ENCODE measurements at regions not wholly inside any gene's neighbourhood (a gene's known extent, or its start where the extent isn't known, plus 50 kb on each side); places are given as distances from the start of the nearest gene placed in this dataset.

GRCh38 chr4:65917486-65917885 lies 247.2 kb upstream of the EPHA5 start:
- no peak for DNase-seq (ENCODE audit: low read depth)

DNA sequence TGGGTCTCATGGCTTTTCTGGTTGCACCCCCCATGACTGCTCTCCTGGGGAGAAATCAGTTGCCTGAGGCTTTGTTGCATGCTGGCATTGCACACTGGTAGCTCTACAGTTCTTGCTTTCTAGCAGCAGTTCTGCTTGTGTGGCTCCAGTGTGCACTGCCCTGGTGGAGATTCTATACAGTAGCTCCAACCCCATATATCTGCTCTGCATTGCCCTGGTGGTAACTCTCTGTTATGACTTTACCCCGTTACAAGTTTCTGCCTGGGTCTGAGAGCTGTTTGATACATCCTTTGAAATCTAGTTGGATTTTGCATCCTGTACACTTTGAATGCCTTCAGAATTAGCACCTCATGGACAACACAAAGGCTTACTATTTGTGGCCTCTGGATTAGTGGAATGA lies 241.4 kb upstream of the EPHA5 start:
- no peak for DNase-seq (ENCODE audit: low read depth)

DNA sequence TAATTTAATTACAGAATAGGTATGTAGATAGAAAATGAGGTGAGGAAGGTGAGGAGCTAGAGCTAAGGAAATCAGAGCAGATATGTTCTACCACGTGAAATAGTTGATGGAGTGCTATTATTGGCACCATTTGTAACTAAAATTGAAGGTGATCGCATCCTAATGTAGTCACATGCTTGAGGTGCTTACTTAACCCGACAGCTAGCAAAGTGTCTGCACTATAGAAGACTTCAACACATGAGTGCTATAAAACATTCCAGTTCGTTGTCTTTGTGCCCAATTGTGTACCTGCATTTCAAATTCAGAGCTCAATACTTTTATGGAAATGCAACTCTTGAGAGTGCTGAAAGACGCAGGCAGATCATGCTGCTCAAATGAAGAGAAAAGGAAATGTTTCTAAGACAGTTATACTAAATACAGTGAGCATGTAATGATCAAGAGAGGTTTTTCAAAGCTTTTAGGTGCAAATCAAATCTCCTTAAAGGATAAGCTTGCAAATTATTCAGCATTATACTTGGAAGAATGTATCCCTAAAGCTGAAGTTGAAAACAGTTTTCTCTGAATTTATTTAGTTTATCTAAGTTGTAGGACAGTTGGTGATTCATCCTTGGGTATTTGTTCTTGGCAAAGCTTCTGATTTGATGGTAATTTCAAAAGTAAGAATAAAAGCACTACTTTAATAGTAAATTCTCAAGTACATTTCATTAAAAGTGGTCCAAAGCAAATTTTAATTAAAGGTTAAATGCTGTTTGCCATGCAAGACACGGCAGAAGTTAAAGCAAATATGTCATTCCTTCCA lies 223.9 kb upstream of the EPHA5 start:
- DNase-seq (ENCODE audit: low read depth) = no peak

DNA sequence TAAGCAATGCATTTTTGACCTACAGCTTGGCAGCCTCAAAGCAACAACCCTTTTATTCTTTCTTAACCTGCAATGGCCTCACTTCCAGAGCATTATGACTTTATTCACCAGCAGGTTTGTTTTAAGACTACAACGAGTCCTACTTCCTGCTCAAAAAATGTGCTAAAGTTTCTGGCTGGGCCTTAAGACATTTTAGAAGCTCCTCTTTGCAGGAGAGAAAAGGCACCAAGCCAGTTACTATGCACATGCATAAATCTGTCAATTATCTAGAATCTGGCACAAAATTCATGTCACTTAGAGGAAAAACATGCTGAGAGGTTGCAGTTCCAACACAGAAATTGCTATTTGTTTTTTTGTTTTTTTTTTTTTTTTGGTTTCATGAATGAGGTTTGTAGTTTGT lies 223.0 kb upstream of the EPHA5 start:
- no peak for DNase-seq (ENCODE audit: low read depth)

DNA sequence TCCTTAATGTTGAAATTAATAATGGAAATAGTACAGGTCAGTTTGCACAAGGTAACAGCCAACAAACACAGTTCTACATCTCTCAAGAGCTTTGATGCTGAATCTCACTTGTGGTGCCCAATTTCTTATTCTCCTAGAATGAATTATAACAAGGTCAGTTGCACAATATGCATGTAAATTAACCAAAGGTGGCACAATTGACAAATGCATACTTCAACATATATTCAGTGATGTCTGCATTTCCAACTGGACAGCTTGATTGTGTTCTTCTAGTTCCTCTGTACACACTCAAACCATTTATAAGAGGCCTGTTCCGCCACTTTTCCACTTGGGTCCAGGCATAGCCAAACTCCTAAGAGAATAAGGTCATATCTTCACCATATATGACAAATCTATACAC lies 210.3 kb upstream of the EPHA5 start:
- no peak for DNase-seq (ENCODE audit: low read depth)

DNA sequence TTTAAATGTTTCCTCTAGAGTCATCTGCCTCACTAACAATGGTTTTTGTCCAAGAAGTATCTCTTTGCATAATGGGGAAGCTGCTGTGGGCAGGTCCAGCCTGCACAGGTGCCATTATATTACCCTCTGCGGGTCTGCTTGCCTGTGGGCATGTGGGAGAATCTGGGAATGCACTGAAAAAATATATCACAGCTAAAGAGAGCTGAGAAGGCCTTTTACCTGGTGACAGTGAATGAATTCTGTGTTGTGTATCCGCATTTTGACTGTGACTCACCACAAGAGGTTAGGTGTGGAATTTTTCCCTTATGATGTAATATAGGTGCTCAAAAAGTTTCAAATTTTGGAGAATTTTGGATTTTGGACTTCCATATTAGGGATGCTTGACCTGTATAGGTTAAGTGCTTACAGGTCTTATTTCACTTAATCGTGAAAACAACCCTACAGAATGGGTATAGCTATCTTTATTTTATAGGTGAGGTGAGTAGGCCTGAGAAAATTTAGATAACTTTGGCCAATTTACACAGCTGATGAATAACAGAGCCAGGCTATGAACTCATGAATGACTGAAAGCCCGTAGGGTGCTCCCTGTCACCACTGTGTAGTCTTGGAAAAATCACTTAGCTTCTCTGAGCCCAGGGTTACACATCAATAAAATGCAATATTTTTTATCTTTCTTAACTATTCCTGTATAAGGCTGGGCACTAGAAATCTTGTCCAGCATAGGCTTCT lies 198.0 kb upstream of the EPHA5 start:
- no peak for DNase-seq (ENCODE audit: low read depth)

DNA sequence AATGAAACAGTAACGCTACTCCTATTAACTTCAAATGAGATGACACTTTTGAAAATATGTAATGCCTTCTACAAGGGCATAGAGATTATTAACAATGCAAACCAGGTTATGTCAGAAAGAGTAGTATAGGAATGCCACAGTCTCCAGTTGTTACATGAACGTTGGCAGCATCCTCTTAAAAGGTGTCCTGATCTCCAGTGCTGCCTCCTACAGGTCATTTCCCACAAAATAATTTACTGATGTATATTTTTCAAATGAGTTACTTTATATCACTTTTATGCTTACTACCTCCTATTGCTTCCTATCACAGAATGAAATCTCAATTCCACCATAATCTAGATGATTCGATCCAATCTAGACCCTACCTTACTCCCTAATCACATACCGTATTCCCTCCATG lies 195.2 kb upstream of the EPHA5 start:
- no peak for DNase-seq (ENCODE audit: low read depth)

- DNase-seq (ENCODE audit: low read depth) = no peak
Measured at GRCh38 chr4:65861993-65862392, 191.7 kb upstream of the EPHA5 start.

- DNase-seq (ENCODE audit: low read depth) = no peak
Measured at GRCh38 chr4:65845199-65845773, 175.0 kb upstream of the EPHA5 start.

GRCh38 chr4:65839164-65839931 lies 169.1 kb upstream of the EPHA5 start:
- no peak for DNase-seq (ENCODE audit: low read depth)

GRCh38 chr4:65834707-65835106 lies 164.4 kb upstream of the EPHA5 start:
- DNase-seq (ENCODE audit: low read depth) = no peak

GRCh38 chr4:65831828-65832227 lies 161.5 kb upstream of the EPHA5 start:
- no peak for DNase-seq (ENCODE audit: low read depth)

DNA sequence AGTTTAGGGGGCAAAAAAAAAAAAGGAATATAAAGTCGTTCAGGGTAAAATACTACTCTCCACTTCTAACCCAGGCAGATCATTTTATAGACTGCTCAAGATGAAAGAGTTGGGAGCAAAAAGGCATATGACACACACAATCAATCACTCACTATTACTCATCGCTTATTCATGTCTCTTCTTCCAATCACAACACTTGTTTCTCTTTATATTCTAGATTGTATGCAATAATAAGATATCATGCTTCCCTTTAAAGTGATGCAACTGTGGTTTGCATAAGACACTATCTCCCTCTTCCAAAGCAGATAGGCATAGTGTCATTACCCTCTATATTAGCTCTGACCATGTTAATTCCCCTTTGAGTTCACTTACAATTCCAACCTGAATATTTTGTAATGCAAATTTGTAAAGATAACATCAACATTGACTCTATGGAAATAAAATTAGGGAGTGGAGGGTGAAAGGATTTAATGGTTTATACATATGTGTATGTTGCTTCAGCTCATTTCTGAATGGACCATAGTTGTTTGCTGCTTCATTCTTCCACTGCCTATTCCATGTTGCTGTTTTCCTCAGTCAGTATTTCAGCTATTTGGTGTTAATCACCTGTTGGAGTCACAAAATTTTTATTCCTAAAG lies 154.9 kb upstream of the EPHA5 start:
- DNase-seq (ENCODE audit: low read depth) = no peak

GRCh38 chr4:65819192-65819591 lies 148.9 kb upstream of the EPHA5 start:
- no peak for DNase-seq (ENCODE audit: low read depth)

- no peak for DNase-seq (ENCODE audit: low read depth)
Measured at GRCh38 chr4:65805936-65806335, 135.6 kb upstream of the EPHA5 start.

DNA sequence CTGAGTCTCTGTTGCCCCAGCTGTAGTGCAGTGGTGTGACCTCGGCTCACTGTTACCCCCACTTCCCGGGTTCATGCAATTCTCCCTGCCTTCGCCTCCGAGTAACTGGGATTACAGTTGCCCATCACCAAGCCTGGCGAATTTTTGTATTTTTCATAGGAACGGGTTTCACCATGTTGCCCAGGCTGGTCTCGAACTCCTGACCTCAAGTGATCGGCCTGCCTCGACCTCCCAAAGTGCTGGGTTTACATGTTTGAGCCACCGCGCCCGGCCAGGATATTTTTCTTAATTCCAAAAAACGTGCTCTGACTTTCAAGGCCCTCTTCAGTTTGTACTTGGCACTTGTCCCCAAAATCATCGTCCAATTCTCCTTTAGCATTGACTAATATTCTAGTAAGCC lies 129.2 kb upstream of the EPHA5 start:
- no peak for DNase-seq (ENCODE audit: low read depth)

GRCh38 chr4:65798498-65799127 lies 128.3 kb upstream of the EPHA5 start:
- DNase-seq (ENCODE audit: low read depth) = no peak

GRCh38 chr4:65791812-65792308 lies 121.6 kb upstream of the EPHA5 start:
- no peak for DNase-seq (ENCODE audit: low read depth)

GRCh38 chr4:65791111-65791811 lies 121.0 kb upstream of the EPHA5 start:
- DNase-seq (ENCODE audit: low read depth) = no peak

DNA sequence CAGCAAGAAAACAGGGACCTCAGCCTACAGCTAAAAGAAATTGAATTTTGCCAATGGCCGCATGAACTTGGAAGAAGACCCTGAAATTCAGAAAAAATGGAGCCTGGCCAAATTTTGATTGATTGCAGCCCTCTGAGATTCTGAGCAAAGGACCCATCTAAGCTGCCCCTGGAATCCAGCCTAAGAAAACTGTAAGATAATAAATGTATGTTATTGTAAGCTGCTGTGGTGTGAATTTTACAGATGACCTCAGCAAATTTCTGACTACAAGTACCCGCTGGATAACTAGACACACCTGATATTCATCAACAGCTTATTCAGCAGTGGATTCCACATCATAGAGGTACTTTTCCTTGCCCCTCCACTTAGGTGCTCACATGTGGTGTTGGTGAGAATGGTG lies 119.5 kb upstream of the EPHA5 start:
- no peak for DNase-seq (ENCODE audit: low read depth)

- DNase-seq (ENCODE audit: low read depth) = no peak
Measured at GRCh38 chr4:65789341-65789740, 119.1 kb upstream of the EPHA5 start.
